GM12878 (cell line): ENCODE measurements at regions not wholly inside any gene's neighbourhood (a gene's known extent, or its start where the extent isn't known, plus 50 kb on each side); places are given as distances from the start of the nearest gene placed in this dataset.

Experiments
- BHLHE40 ChIP-seq, 2 experiments: fragments of 450-650 bp in 1 of 2; IDR thresholded peaks; 2 replicates each; pipeline ENCODE4 v1.6.1; 2011 to 2017; ENCODE audit warnings: low read depth in 2 of 2, borderline replicate concordance in 1 of 2, improper control_type of control experiment in 1 of 2, low read length in 1 of 2, mild to moderate bottlenecking in 1 of 2
- CHD2 ChIP-seq: IDR thresholded peaks from 2 replicates; pipeline ENCODE4 v1.6.1; 2011; ENCODE audit warnings: low read depth, low read length, improper control_type of control experiment, borderline replicate concordance

- no peak for TF ChIP-seq BHLHE40 (IDR thresholded peaks at IDR 0.05; ENCODE audit: borderline replicate concordance in 1 of 2, low read depth in 2 of 2, low read length in 1 of 2)
- TF ChIP-seq CHD2 = no peak
These were observed 1005.3 kb upstream of the SORCS1 start for GRCh38 chr10:108169846-108170245.
